ENCODE measurements at regions not wholly inside any gene's neighbourhood (a gene's known extent, or its start where the extent isn't known, plus 50 kb on each side); places are given as distances from the start of the nearest gene placed in this dataset.

GRCh38 chr2:144848423-144848822 lies 328.5 kb upstream of the ZEB2 start:
- TF ChIP-seq ATF3 (IDR thresholded peaks at IDR 0.05) (no peak), ZFX (IDR thresholded peaks at IDR 0.05) (no peak), CTCF (IDR thresholded peaks at IDR 0.05 in 2 of 3, conservative IDR thresholded peaks at IDR 0.05 in 1 of 3; ENCODE audit: borderline replicate concordance in 1 of 3, insufficient read depth in 1 of 3, low read depth in 2 of 3, low read length in 2 of 3) (no peak), SRF (IDR thresholded peaks at IDR 0.05; ENCODE audit: low read depth) (no peak), ELF1 (IDR thresholded peaks at IDR 0.05; ENCODE audit: borderline replicate concordance, low read depth) (no peak), POLR2A (IDR thresholded peaks at IDR 0.05; ENCODE audit: borderline replicate concordance, extremely low read depth, insufficient read depth, insufficient read length) (no peak), MAX (IDR thresholded peaks at IDR 0.05) (no peak), RAD21 (IDR thresholded peaks at IDR 0.05; ENCODE audit: low read depth) (no peak), CEBPB (IDR thresholded peaks at IDR 0.05; ENCODE audit: low read depth) (no peak), JUND (IDR thresholded peaks at IDR 0.05) (no peak), SIN3A (IDR thresholded peaks at IDR 0.05; ENCODE audit: low read depth) (no peak)
